ENCODE measurements at regions not wholly inside any gene's neighbourhood (a gene's known extent, or its start where the extent isn't known, plus 50 kb on each side); places are given as distances from the start of the nearest gene placed in this dataset.

DNA sequence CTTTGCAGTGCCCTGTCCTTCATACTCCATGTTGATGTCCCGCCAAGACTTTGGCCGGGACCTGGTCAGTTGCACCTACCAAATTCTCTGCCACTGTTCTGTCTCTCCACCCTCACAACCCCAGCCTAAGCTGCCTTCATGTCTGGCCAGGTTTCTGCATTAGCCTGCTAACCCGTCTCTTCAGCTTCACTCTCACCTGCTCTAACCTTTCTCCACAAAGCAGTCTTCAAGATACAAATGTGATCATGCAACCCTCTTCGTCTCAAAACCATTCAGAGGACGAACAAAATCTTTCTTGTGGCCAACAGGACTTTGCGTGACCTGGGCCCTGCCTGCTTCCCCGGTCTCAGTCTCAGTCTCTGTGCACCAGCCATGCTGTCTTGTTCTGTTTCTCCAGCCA is 148.2 kb downstream of the WSCD1 start:
- TF ChIP-seq POLR2AphosphoS5 (IDR thresholded peaks at IDR 0.05; ENCODE audit: low read depth, low read length) (no peak), POLR2A (IDR thresholded peaks at IDR 0.05; ENCODE audit: low read depth, low read length) (no peak)
